GM19397 (cell line): ENCODE measurements at regions not wholly inside any gene's neighbourhood (a gene's known extent, or its start where the extent isn't known, plus 50 kb on each side); places are given as distances from the start of the nearest gene placed in this dataset.

ENCODE experiments used
- ATAC-seq: cut with Tn5 transposase; IDR thresholded peaks from one replicate; pipeline ENCODE4 v1.9.1; 2021; ENCODE audit warnings: mild to moderate bottlenecking, moderate library complexity; ENCODE audit not compliant: unreplicated experiment

DNA sequence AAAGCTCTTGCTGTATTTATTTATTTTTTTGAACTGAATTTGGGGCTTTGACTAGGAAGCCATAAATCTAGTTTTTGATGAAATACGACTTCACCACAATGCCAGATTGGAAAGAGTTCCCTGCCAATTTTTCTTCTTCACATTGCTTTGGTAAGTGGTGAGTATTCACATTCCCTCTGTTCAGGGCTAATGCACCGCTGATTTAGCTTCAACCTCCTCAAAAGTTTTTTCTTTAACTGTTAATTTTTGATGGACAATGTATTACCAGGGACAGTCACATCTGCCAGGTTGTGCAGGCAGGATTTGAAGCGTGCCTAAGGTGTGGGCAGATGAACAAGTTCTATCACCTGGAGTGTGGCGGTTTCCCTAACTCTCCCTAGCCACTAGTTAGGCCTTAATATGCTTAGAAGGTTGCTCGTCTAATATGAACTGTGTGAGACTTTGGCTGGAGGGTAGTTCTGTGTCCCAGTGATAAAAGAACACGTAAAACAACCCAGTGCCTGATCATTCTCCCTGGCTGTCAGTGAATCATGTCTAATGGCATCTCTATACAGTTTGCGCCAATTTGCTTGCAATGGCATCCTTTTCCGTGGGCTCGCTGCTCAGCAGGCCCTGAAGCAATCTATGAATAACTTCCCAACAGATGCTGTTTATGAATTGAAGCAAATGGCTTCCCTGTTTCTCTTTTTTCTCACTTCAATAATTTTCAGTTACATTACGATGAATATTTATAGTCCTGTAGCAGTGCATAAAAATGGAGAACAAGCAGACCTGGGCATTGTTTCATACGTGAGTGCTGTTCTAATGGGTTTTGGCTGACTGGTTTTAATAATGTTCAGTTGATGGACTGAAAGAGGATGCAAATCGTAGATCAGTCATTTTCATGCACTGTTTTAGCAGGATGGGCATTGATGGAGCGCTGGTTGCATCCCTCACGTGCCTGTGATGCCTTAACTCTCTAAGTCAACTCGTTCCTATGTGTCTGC is 243.2 kb upstream of the SUCLG2 start:
- ATAC-seq, result no peak

DNA sequence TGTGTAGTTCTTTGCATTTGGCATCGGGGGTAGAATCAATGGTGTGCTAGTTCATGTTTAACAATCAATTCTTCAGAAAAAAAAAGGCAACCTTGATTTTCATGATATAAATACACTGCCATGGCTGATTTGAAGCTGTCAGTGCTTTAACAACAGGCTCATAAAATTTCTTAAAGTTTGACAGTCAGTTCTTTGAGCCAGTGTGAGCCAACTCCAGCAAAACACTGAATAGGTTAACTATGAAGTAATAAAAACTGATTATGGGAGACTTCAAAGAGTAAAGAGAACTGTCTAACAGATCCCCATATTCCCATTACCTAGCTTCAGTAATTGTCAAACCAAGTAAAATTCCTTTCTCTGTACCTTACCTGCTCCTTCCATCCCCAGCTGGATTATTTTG is 241.7 kb upstream of the SUCLG2 start:
- ATAC-seq, result no peak

DNA sequence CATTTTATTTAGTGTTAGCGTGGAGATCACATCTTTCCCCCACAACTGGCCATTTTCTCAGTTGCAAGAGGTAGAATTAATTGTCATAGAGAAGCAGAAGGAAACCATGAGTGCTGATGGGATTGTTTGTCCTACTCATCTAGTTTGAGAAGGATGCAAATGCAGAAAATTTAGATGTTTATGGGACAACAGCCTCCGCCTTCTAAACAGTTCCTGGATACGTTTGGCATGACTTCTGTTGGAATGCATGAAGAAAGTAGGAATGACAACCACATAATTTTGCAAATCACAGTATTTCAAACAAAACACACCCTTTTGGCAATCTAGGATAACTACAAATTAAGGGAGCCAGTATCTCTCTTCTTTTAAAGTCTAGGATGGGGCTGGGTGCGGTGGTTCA is 240.1 kb upstream of the SUCLG2 start:
- no peak for ATAC-seq

DNA sequence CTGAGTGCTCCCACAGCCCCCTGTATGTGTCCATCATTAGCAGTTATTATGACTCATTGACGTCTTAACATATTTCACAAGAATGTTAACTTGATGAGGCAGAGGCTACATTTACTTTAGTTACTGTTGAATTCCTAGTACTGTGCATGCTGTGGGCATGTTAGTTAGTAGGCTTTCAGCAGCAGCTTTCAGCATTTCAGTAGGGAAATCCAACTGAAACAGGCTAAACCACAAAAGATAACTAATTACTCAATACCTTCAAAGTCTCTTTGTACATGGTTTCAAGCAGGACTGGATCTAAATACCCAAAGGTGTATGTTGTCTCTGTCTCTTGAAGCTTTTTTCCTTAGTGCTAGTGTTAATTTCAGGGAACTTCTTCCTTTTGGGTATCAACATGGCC is 229.9 kb upstream of the SUCLG2 start:
- ATAC-seq, result no peak

DNA sequence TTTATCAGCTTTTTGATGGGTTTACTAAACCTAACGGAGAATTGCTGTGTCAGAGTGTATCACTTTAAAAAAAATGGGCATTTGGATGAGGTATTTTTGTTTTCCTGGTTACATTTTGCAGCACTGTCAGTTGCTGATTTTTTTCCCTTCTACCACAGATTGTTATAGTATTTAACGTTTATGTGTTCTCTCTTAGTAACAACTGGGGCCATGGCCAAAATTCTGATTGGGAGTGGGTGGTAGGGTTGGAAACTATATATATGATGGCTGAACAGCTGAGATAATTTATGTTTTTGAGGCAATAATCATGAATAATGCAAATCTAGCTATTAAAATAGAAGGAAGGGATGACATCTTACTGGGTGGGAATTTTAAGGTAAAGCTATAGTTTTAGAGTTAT is 229.4 kb upstream of the SUCLG2 start:
- no peak for ATAC-seq

DNA sequence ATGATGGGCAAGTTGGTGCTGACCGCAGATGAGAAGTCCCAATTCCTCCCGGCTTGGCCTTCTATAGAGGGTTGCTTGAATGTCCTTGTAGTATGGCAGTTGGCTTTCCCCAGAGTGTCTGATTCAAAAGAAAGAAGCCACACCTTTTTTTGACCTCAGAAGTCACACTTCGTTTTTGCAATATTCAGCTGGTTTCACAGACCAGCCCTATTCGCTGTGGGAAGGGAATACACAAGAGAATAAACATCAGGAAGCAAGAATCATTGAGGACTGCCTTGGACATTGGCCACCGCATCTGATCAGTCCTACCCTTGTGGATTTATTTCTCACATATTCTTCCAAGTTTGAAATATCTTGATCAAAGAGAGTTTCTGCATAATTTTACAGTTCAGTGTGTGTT is 228.6 kb upstream of the SUCLG2 start:
- no peak for ATAC-seq

DNA sequence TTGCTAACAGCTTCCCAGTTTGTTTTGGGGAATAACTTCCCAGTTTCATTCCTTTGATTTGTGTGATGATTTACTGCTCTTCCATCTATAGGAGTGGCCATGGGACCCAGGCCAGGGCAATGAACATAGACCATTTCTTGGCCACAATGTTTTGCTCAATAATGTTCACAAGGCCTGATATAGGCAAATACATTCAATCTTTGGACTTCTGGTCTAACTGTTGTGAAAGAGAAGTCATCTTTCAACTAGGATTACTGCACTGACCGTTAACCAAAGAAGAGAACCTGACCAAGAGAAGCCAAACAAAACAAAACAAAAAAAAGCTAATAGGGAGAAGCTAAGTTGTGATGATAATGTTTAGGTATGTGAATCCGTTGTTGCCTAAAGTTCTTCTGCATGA is 221.8 kb upstream of the SUCLG2 start:
- ATAC-seq, result no peak

DNA sequence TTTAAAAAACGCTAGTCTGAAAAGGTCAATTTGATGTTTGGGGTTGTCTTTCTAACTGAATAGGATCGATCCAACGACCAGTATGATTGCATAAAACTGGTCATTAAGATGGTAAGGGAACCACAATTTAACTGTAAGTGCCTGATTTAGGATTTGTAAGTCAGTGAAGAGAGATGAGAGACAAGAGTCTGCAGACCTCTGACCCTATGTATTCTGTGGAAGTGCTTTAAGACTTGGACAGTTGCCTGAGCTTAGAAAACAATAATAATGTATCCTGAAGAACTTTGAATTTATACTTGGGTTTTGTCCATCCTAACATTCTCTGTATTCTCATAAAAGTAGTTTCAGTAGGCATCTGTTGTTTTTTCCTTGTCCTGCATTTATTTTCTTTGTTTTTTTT is 221.4 kb upstream of the SUCLG2 start:
- ATAC-seq, result no peak

DNA sequence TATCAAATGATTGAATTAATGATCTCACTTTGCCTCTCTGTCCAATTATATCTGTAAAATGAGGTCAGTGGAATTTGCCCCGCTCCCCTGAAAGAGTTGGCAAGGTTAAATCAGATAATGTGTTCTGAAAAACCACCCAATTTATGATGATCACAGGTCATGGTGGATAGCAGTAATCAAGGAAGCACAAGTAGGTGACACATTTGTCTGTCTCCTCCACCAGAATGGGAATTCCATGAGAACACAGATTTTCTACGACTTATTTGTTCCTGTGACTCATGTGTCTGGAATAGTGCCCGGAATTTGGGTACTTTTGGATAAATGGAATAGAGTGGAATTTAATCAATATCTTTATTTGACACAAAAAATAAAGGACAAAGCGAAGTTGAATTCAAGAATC is 220.9 kb upstream of the SUCLG2 start:
- no peak for ATAC-seq

DNA sequence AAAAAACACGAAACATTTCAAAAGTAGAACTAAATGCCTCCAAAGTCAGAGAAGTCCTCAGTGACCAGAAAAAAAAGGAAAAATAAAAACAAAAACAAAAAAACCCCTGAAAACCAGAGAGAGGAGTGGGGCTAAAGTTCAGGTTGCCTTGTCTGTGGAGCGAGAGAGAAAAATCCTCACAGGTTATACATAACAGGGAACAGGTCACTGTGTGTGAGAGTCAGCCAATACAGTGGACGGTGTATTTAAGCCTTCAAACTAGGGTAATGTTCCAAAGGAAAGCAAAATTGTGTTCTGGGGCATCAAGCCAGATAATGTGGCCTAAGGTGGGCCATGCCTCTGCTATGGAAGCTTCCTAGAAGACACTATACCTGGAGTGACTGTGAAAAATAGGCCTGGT is 216.1 kb upstream of the SUCLG2 start:
- no peak for ATAC-seq

DNA sequence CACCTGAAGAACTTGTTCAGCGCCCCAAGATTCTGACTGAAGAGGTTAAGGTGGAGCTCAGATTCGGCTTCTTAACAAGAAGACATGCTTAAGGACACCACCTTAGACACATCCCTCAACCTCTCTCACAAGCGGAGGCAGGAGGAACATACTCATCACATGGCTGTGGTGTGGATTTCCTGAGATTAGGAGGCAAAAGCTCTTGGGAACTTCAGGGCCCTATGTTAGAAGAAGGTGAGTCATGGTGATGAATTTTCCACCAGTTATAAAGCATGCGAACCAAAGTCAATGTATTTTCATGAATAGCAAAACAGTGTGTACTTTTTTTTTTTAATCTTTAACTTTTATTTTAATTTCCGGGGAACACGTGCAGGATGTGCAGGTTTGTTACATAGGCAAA is 212.2 kb upstream of the SUCLG2 start:
- ATAC-seq, result no peak

DNA sequence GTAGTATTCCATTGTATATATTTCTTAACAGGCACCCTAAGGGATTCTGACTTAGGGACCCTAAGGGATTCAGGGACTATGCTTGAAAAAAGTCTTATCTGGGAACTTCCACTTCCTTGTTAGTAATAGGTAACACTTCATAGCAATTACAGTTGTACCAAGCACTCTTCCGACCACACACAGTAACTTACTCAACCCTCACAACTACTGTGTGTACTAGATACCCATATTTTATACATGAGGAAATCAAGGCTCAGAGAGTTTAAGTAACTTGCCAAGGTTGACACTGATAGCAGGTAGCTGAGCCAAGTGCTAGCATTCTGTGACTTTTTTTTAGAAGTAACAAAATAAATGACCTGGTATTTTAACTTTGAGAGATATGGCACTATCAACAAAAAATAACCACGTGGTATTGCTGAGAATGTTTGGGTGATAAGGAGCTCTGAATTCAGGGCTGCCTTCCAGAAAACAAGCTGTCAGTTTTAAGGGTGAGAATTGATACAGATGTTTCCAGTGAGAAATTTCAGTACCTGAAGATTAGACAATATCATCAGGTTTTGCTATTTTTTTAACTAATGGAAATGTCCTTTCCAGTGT is 210.3 kb upstream of the SUCLG2 start:
- no peak for ATAC-seq

DNA sequence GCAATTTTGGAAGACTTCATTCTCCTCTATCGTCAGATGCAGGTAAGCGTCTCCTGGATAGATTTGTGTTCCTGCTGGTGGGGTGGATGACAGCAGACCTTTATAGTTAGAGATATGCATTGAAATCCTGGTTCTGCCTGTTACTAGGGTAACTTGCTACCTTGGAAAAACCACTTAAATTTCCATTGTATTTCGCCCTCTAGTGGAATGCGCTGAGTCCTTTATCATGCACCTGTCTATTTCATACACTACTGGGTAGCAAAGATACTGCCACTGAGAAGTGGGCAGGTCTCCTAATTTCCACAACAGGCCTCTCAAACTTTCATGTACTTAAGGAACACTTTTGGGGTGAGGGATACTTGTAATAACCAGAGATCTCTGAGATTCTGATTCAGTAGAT is 209.5 kb upstream of the SUCLG2 start:
- ATAC-seq, result no peak

DNA sequence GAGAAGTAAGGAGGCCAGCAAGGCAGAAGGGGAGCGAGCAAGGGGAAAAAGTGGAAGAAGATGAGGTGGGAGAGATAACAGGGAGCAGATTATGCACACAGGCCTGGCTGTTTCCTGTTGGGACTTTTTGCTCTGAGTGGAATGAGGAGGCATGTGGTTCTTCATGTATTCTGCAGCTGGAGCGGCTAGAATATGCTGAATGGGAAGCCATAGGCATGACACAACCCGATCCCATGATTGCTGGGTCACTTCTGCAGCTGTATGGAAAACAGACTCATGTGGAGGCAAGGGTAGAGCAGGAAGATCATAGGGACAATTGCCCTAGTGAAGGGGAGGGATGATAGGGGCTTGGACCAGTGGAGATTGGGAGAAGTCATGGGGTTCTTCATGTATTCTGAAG is 206.0 kb upstream of the SUCLG2 start:
- no peak for ATAC-seq

DNA sequence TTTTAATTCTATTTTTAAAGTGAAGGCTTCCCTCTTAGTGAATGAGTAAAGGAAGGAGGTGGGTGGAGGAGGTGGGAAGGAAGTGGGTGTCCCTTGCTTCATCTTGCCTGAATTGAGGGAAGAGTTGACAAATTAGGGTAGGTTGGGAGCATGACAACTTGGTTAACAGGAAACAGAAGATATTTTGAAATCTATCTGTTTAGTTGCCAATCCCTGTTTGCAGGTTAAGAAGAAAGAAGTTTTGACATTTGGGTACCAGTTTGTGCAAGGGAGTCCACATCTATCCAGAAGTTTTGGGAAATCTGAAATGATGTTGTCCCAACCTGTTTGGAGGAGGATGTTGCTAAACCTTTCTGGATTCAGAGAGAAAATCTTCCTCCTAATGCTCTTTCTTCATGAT is 204.1 kb upstream of the SUCLG2 start:
- ATAC-seq, result no peak

DNA sequence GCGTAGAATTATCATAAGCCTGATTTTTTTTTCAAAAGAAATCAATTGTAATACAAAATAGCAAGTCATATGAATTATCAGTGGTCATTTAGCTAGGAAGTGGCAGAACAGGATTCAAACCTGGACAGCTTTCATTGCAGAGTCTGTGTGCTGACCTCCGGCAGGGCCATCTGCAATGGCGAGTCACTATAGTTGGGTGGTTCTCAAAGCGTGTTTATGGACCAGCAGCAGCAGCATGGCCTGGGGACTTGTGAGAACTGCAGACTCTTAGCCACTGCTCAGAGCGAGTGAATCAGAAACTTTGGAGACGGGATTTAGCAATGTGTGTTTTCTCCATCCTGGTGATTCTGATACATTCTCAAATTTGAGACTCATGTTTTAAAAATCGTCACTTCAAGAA is 202.3 kb upstream of the SUCLG2 start:
- no peak for ATAC-seq

DNA sequence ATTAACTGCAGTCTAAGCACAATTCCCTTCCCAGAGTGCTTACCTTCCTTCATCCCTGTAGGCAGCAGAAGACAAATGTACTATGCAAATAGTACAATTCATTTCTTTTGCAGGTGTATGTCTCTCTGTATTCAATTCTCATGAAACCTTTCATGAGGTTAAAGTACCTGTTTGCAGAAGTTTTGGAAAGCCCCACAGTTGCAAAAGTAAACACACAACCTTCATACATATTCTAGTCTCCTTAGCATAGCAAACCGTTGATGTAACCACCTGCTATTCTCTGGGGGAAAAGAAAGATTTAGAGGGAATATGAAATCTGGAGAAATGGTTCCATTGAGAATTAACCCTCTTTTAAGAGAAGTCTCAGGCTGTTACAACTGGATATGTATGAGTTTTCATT is 200.3 kb upstream of the SUCLG2 start:
- ATAC-seq, result no peak

DNA sequence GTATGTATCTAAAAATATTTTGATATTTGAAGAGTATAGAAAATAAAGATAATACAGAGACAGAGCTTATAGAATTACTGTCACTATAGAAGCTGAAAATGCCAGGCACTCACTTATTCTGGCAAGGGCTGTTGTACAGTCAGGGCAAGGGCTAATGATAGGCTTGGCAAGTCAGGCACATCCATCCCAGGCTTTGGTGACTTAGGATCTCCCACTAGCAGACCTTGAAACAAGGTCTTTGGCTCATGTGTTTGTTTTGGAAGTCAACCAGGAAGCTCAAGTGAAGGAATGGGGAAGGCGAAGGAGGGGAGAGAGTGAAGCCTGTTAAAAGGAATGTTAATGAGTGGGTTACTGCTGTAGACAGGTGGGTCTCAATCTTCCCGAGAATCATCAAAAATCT is 199.1 kb upstream of the SUCLG2 start:
- ATAC-seq, result no peak

DNA sequence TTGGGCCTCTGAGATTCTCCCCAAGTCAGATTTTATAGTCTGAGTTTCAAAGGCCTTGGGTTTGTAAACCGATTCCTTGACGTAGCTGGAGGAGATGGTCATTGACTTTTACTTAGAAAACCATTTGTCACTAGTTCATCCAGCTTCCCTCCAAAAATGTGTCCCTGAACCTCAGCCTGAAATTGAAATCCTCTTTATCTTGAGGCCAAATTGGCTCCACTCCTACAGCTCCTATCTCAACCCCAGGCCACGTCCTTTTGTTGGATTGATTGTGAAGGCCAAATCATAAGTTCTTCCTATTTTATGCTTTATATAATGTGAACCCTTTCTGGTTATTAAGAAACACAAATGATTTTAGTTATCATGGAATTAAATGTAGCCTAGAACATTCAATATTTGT is 193.9 kb upstream of the SUCLG2 start:
- no peak for ATAC-seq

DNA sequence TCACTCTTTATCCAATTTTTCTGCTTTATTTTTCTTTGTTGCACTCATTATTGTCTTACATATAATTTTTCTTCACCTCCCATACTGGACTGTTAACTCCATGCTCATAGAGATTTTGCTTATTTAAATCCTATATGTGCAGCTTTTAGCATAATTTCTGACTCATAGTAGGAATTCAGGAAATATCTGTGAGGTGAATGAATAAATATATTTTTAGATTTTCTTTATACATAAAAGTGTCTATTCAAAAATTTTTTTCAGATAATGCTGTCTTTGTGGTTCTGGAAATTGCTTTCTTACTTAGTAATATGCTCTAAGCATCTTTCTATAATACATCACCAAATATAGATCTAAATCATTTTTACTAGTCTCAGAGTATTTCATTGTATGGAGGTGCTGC is 191.8 kb upstream of the SUCLG2 start:
- no peak for ATAC-seq

DNA sequence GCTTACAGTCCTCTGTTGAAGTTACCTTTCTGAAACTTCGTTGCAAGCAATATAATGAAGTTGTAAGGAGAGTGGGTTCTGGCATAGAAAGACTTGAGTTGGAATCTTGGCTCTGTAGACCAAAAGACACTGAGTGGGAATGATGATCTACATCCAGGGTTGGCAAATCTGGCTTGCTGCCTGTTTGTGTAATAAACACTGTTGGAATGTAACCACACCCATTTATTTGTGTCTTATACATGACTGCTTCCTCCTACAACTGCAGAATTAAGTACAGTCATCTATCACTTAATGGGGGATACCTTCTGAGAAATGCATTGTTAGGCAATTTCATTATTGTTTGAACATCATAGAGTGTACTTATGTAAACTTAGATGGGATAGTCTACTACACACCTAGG is 178.4 kb upstream of the SUCLG2 start:
- no peak for ATAC-seq

DNA sequence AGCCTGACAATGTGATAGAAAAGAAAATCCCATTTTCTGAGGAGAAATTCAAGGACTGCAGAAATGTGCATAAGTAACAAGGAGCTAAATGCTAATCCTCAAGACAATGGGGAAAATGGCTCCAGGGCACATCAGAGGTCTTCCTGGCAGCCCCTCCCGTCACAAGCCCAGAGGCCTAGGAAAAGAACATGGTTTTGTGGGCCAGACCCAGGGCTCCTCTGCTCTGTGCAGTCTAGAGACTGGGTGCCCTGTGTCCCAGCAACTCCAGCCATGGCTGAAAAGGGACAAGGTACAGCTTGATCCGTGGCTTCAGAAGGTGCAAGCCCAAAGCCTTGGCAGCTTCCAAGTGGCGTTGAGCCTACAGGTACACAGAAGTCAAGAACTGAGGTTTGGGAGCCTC is 176.8 kb upstream of the SUCLG2 start:
- ATAC-seq, result no peak
